ENCODE measurements at regions not wholly inside any gene's neighbourhood (a gene's known extent, or its start where the extent isn't known, plus 50 kb on each side); places are given as distances from the start of the nearest gene placed in this dataset.
"Not testable (repeated sequence)": the region's sequence is repeated elsewhere in the genome, so short reads cannot be mapped to it uniquely, and the experiment has no call there.

DNA sequence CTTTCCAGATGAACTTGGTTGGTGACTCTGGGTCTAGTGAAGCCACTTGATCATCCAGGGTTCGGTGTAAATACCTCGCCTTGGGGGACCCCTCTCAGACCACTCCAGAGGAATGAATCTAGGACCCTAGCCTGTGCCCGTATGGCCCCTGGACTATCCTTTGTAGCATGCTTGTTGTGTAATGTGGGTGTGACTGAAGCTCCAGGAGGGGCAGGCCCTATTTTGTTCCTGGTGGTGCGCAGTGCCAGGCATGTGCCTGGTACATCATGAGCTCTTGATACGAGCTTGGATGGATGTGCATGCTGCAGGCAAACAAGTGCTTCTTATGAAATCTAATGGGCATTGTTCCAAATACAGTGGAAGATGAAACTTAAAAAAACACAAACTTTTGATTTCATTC, 82.8 kb downstream of the EBLN2 start:
- Histone ChIP-seq H3K4me3 (ENCODE audit: insufficient read depth, low read length, poor library complexity, severe bottlenecking) (no peak overlapping the region), H3K9ac (ENCODE audit: low read length) (no peak overlapping the region), H3K9me3 (ENCODE audit: insufficient read depth, low read length) (no peaks in the 10 kb centered on the region), H3K9me2 (replicated peaks; ENCODE audit: insufficient read depth, low read length) (no peaks in the 10 kb centered on the region), H3F3A (ENCODE audit: insufficient read depth) (no peaks in the 10 kb centered on the region), H2AFZ (ENCODE audit: low read depth, low read length, severe bottlenecking) (no peak overlapping the region), H3K4me2 (ENCODE audit: low read depth, low read length, poor library complexity, severe bottlenecking) (no peak overlapping the region), H4K20me1 (ENCODE audit: low read depth, low read length) (no peaks in the 10 kb centered on the region), H3K79me2 (ENCODE audit: insufficient read depth, low read length) (no peaks in the 10 kb centered on the region), H3K27ac (ENCODE audit: low read depth, low read length) (no peak overlapping the region), H3K36me3 (ENCODE audit: low read length) (no peaks in the 10 kb centered on the region), H3K27me3 (ENCODE audit: low read length) (no peaks in the 10 kb centered on the region)
- no peak for TF ChIP-seq EZH2phosphoT487 (conservative IDR thresholded peaks at IDR 0.05; ENCODE audit: low read length)
- TF ChIP-seq, protein P1, sequence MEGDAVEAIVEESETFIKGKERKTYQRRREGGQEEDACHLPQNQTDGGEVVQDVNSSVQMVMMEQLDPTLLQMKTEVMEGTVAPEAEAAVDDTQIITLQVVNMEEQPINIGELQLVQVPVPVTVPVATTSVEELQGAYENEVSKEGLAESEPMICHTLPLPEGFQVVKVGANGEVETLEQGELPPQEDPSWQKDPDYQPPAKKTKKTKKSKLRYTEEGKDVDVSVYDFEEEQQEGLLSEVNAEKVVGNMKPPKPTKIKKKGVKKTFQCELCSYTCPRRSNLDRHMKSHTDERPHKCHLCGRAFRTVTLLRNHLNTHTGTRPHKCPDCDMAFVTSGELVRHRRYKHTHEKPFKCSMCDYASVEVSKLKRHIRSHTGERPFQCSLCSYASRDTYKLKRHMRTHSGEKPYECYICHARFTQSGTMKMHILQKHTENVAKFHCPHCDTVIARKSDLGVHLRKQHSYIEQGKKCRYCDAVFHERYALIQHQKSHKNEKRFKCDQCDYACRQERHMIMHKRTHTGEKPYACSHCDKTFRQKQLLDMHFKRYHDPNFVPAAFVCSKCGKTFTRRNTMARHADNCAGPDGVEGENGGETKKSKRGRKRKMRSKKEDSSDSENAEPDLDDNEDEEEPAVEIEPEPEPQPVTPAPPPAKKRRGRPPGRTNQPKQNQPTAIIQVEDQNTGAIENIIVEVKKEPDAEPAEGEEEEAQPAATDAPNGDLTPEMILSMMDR (IDR thresholded peaks at IDR 0.05; ENCODE audit: insufficient read depth, low read length, poor library complexity, severe bottlenecking): no peak

DNA sequence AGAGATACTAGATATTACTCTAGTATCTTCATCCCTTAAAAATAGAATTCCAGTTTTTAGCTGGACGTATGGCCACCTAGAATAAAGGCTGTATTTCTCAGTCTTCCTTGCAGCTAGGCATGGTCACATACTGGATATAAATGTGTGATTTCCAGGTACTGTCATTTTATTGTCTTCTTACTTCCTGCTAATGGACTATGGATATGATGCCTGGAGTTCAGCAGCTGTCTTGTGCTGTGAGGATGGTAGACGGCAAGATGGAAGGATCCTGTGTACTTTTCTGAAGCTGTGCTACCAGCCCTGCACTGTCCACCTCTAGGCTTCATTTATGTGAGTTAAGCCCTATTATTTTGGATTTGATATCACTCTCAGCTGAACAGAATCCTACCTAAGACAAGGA, 83.4 kb downstream of the EBLN2 start:
- Histone ChIP-seq H3K4me2 (ENCODE audit: low read depth, low read length, poor library complexity, severe bottlenecking) (no peak overlapping the region), H3K27me3 (ENCODE audit: low read length) (no peaks in the 10 kb centered on the region), H3K9ac (ENCODE audit: low read length) (no peak overlapping the region), H3K4me3 (ENCODE audit: insufficient read depth, low read length, poor library complexity, severe bottlenecking) (no peak overlapping the region), H3K36me3 (ENCODE audit: low read length) (no peaks in the 10 kb centered on the region), H3K79me2 (ENCODE audit: insufficient read depth, low read length) (no peaks in the 10 kb centered on the region), H3K27ac (ENCODE audit: low read depth, low read length) (no peak overlapping the region), H3K9me2 (replicated peaks; ENCODE audit: insufficient read depth, low read length) (no peaks in the 10 kb centered on the region), H4K20me1 (ENCODE audit: low read depth, low read length) (no peaks in the 10 kb centered on the region), H3K9me3 (ENCODE audit: insufficient read depth, low read length) (no peaks in the 10 kb centered on the region), H3F3A (ENCODE audit: insufficient read depth) (no peaks in the 10 kb centered on the region), H2AFZ (ENCODE audit: low read depth, low read length, severe bottlenecking) (no peak overlapping the region)
- TF ChIP-seq, protein P1 (IDR thresholded peaks at IDR 0.05; ENCODE audit: insufficient read depth, low read length, poor library complexity, severe bottlenecking): no peak
- no peak for TF ChIP-seq EZH2phosphoT487 (conservative IDR thresholded peaks at IDR 0.05; ENCODE audit: low read length)

DNA sequence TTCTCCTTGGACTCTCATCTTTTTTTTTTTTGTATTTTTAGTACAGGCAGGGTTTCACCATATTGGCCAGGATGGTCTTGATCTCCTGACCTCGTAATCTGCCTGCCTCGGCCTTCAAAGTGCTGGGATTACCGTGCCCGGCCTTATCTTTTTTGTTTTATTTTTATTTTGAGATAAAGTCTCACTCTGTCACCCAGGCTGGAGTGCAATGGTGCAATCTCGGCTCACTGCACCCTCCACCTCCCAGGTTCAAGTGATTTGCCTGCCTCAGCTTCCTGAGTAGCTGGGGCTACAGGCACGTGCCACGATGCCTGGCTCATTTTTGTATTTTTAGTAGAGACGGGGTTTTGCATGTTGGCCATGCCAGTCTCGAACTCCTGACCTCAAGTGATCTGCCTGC, 86.0 kb downstream of the EBLN2 start:
- not testable (repeated sequence) for H3K9me2 ChIP-seq (replicated peaks; ENCODE audit: insufficient read depth, low read length); H3K79me2 ChIP-seq (ENCODE audit: insufficient read depth, low read length); H3K27me3 ChIP-seq (ENCODE audit: low read length); H3K4me2 ChIP-seq (ENCODE audit: low read depth, low read length, poor library complexity, severe bottlenecking); H3K4me3 ChIP-seq (ENCODE audit: insufficient read depth, low read length, poor library complexity, severe bottlenecking); H3F3A ChIP-seq (ENCODE audit: insufficient read depth); H3K9me3 ChIP-seq (ENCODE audit: insufficient read depth, low read length); H3K9ac ChIP-seq (ENCODE audit: low read length); H2AFZ ChIP-seq (ENCODE audit: low read depth, low read length, severe bottlenecking); H4K20me1 ChIP-seq (ENCODE audit: low read depth, low read length); H3K27ac ChIP-seq (ENCODE audit: low read depth, low read length); H3K36me3 ChIP-seq (ENCODE audit: low read length)

DNA sequence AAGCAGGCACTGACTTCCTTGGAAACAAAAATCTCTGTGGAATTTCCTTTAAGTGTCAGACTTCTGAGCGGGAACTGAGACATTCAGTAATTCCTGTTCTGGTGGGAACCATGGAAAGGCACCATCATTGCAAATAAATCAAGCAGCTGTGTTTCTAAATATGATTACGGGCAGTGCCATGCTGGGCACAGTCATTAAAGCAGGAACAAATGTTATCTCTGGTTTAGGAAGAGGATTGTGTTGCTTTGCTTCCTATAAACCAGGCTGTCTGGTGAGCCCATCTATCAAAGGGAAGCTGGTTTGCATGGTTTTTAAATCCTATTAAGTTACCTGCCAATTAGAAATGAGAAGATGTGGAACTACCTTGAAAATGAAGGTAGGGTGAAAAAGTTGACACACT, 86.7 kb downstream of the EBLN2 start:
- no peaks in the 10 kb centered on the region for H3K27me3 ChIP-seq (ENCODE audit: low read length)
- no peaks in the 10 kb centered on the region for H3K36me3 ChIP-seq (ENCODE audit: low read length)
- H2AFZ ChIP-seq (ENCODE audit: low read depth, low read length, severe bottlenecking): no peak overlapping the region
- no peak overlapping the region for H3K9ac ChIP-seq (ENCODE audit: low read length)
- no peaks in the 10 kb centered on the region for H4K20me1 ChIP-seq (ENCODE audit: low read depth, low read length)
- no peak overlapping the region for H3K4me2 ChIP-seq (ENCODE audit: low read depth, low read length, poor library complexity, severe bottlenecking)
- no peaks in the 10 kb centered on the region for H3F3A ChIP-seq (ENCODE audit: insufficient read depth)
- no peaks in the 10 kb centered on the region for H3K79me2 ChIP-seq (ENCODE audit: insufficient read depth, low read length)
- TF ChIP-seq EZH2phosphoT487 (conservative IDR thresholded peaks at IDR 0.05; ENCODE audit: low read length): no peak
- TF ChIP-seq, protein P1 (IDR thresholded peaks at IDR 0.05; ENCODE audit: insufficient read depth, low read length, poor library complexity, severe bottlenecking): no peak
- no peak overlapping the region for H3K4me3 ChIP-seq (ENCODE audit: insufficient read depth, low read length, poor library complexity, severe bottlenecking)
- no peaks in the 10 kb centered on the region for H3K9me2 ChIP-seq (replicated peaks; ENCODE audit: insufficient read depth, low read length)
- H3K9me3 ChIP-seq (ENCODE audit: insufficient read depth, low read length): no peaks in the 10 kb centered on the region
- H3K27ac ChIP-seq (ENCODE audit: low read depth, low read length): no peak overlapping the region
